GM18870 (cell line): ENCODE measurements at regions not wholly inside any gene's neighbourhood (a gene's known extent, or its start where the extent isn't known, plus 50 kb on each side); places are given as distances from the start of the nearest gene placed in this dataset.

Source experiments
- ATAC-seq: cut with Tn5 transposase; IDR thresholded peaks from one replicate; pipeline ENCODE4 v1.9.1; 2021; ENCODE audit warnings: moderate library complexity; ENCODE audit not compliant: unreplicated experiment

DNA sequence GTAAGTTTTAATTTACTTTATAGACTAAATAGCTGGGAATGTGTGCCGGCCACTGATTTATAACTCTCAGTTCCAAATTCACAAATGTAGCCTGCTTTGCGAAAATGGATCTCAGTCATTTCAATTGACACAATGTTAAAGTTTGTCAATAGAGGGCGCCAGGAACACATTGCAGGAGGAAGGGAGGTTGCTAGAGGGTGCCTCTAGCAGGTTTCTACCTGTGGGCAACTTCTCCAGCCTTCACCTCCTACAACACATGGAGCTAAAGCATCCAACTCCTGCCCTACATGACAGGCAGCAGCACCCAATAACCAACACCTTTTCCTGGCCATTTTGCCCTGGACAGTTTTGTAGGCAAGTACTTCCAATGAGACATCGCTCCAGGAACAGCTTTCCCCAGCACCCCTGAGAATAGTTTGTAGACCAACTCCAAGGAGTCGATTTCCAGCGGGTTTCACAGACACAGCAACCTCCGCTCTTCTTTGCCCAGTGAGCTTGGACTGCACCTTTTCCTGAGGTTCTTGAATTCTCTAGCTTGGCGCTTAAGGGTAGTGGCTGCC, 784.8 kb upstream of the CDH2 start:
- no peak for ATAC-seq

DNA sequence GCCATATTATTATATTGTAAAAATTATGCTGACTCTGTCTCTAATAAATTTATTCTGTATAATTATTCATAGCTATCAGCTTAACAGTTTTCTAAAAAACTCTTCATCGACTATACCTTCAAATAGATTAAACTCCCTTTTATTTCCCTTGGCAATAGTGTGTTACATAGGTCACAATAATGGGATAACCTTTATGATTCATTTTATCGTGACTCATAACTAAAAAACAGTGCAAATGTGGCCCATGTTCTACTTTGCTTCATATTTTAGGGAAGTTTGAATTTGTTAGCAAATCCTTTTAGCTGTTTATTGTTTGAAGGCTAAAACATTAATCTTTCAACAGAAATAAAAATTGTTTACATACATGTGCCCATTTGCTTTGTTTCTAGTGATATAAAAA, 783.2 kb upstream of the CDH2 start:
- no peak for ATAC-seq

DNA sequence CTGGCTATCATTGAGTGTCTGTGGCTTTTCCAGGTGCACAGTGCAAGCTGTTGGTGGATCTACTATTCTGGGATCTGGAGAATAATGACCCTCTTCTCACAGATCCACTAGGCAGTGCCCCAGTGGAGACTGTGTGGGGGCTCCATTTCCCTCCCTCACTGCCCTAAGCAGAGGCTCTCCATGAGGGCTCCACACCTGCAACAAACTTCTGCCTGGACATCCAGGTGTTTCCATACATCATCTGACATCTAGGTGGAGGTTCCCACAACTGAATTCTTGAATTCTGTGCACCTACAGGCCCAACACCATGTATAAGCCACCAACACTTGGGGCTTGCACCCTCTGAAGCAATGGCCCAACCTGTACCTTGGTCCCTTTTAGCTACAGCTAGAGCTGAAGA, 775.4 kb upstream of the CDH2 start:
- ATAC-seq, result no peak

DNA sequence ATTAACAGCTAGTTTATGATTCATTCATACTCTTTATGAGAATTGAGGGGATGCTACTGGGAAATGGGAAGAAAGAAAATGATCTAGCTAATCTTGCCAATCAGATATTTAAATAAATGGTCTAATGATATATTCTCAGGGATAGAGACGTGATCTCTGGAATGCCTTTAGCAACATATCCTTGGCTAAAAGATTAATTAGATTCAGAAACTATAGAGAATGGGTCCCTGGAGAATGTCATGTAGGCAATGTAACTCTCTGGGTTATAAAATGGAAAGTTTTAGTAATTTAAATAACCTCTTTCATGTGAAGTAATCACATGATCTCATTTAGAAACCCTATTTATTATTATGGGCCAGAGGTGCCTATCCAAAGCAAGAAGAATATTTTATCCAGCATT, 771.0 kb upstream of the CDH2 start:
- no peak for ATAC-seq

DNA sequence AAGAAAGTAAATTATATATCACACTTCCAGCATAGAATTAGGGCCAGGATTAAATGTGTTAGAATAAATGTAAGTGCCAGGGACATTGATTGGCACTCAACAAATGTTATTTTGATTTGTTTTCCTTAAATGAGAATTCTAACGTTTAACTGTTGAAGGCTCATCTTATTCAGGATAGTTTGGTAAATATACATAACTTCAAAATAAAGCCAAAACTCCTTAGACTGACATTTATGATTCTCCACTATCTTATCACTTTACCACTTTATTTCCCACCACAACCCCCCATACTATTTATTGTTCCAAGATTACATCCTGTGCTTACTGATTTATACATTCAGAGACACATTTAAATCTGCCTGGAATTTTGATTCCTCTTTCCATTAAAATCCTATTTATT, 769.5 kb upstream of the CDH2 start:
- ATAC-seq, result no peak

DNA sequence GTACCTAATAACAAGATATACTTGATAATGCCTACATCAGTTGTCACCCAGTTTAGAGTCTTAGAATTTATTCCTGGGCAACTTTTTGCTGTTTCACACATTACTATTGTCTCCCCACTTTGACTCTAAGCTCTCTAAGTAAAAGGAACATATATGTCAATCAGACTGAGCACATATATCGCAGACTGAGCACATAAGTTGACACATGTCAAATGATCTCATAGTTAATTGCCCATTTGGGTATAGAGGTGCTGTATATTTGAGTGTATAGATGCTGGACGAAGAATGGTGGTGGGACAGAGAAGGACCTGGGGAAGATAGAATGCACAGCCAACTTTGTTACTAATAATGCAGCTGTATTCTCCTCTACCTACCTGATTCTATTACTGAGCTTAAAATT, 746.0 kb upstream of the CDH2 start:
- no peak for ATAC-seq

DNA sequence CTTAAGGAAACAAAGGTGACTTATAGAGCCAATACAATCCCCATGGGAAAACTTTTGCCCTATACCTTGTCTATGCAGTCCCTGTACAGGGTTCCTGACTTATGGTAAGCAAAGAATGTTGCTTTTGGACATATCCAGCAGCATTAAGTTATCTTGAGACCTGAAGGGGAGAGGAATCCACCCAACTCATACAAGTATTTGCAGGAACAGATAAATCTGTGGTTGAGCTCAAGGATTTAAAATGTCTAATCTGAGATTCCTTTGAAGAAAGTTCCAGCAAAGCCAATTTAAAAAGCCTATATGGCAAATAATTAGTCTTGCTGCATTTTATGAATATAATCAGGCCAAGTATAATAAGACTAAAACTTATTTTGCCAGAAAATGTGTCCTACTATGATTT, 739.5 kb upstream of the CDH2 start:
- no peak for ATAC-seq

DNA sequence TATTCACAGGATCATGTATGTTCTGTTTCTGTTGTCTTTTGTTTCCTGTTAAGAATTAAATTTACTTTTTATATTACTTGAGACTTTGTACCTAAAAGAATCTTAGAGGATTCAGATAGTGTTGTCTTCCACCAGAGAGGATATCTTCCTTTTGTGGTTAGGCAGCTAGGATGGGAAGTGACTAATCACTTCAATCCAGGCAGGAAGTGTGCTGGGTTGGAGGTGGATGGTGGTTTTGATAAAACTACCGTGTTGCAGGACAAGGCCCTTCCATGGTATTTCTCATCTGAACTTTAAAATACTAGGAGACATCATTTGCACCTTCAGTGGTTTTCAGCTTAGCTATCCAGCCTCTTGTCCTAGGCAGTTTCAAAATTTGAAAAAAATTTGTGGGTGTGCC, 728.6 kb upstream of the CDH2 start:
- no peak for ATAC-seq

DNA sequence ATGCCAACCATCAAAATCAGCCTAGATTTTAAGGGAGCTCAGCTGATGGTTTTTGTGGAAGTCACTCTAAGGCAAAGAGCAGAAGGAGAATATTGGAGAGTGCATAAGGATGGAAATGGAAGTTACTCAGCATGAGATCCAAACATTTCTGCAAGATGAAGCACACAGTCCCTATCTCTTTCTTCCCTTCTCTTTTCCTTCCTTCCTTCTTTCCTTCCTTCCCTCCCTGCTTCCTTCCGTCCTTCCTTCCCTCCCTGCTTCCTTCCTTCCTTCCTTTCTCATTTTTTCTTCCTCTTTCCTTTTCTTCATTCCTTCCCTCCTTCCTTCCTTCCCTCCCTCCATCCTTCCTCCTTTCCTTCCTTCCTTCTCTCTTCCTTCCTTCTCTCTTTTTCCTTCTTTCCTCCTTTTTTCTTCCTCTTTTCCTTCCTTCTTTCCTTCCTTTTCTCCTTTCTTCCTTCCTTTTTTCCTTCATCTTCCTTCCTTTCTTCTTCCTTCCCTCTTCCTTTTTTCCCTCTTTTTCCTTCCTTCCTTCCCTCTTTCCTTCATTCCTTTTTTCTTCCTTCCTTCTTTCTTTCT, 727.9 kb upstream of the CDH2 start:
- no peak for ATAC-seq

DNA sequence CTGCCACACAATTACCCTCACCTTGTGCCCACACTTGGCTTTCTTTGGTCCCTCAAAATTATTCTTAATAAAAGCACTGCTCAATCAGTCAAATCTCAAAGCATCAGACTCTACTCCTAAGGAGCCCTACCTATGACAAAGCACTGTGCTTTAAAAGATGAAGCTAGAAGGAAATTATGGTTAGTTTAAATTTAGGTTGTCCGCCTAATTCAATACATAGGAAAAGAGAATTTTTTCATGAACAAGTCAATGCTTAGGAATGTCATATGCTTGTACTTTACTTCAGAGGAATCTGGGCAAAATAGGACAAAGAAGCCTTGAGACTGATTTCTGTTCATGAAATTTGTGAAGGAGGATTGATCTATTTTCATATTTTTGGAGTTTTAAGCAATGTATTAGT, 726.4 kb upstream of the CDH2 start:
- ATAC-seq, result no peak

DNA sequence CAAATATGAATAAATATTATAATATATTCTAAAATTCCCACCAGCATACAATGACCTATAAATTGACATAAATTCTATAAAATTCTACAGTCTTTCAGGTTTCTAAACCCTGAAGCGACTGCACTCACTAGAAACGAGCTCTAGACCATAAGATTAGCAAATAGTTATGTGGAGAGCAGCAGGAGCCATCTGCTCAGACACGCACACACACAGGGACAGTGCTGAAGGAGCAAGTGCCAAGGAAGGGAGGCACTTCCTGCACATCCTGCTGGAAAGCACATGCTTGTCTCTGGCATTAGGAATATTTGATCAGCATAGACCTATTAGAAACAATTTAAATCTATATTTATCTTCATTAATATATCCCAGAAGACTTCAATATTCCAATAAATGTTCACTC, 713.9 kb upstream of the CDH2 start:
- ATAC-seq, result no peak

DNA sequence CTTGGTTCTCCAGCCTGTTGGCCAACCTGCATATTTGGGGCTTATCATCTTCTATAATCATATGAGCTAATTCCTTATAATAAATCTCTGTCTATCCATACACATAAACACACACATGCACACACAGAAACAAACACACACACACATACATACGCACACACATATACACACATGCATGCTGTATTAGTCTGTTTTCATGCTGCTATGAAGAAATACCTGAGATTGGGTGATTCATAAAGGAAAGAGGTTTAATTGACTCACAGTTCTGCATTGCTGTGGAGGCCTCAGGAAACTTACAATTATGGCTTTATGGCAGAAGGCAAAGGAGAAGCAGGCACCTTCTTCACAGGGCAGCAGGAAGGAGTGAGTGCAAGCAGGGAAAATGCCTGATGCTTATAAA, 707.4 kb upstream of the CDH2 start:
- ATAC-seq, result no peak

DNA sequence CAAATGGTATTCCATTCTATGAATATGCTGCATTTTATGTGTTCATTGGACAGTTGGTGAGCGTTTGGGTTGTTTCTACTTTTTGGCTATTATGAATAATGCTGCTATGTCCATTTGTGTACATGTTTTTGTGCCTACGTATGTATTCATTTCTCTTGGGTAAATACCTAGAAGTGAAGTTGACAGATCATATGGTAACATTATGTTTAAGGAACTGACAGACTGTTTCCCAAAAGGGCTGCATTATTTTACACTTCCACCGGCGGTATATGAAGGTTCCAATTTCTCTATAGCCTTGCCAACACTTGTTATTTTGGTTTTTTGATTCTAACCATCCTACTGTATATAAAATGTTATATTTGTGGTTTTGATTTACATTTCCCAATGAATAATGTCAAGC, 703.9 kb upstream of the CDH2 start:
- no peak for ATAC-seq

DNA sequence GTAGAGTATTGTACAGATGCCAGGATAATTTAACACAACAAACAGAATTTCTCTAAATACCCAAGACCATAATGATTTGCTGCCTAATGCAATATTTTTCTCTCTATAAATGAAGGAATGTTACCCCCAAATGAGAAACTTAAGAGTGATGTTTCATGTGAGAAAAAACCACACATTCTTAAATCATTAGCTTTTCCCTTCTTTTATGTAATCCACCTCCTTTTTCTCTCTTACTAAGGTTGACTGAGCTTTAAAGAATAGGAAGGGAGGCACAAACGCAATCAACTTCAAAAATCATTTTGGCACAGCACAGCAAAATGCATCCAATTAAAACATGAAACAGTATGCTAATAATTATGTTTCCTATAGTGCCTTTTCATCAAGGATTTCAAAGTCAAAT, 698.1 kb upstream of the CDH2 start:
- no peak for ATAC-seq

DNA sequence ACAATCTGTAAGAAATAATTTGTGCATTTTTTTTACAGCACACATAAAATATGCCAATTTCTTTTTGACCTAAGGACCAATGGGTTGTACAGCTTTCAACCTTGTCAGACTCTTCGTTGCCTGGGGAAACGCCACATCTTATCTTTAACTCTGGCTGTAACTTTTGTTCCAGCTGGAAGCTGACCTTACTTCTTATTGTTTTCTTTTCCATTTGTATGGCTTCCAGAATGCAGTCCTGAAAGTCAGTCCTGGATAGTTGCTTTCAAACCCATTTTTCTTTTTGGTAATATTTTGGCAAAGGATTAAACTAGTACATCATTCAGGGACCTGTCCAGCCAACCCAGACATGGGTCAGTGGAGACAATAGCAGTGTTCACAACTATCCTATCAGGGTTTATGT, 686.5 kb upstream of the CDH2 start:
- no peak for ATAC-seq

DNA sequence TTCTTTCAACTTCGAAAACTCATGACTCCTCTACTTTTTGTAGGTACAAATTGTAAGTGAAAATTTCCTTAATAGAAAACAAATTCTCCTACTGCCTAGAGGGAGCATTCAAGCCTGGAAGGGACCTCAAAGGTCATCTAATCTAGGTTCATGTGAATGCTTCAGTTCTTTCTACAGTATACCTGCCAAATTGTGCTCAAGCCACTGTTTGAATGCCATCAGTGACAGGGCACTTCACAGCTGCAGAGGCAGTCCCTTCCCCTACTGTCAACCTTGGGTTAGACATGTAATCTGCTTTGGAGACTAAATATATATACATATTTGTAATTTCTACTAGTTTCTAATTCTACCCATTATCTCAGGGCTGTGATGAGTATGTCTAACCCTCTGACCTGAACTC, 681.3 kb upstream of the CDH2 start:
- ATAC-seq, result no peak

DNA sequence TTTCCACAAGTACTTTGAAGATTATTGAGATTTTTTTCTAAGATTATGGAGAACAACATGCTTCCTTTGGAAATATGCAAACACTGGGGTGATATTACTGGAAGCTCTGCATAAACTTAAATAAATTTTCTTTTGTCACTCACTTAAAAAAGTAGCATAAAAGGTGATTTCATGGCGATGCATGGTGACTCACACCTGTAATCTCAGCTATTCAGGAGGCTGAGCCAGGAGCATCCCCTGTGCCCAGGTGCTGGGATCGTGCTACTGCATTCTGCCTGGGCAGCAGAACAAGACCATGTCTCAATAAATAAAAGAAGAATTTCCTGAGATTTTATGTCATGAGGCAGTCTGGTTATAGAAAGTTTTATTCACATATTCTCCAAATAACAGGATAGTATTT, 679.1 kb upstream of the CDH2 start:
- no peak for ATAC-seq

DNA sequence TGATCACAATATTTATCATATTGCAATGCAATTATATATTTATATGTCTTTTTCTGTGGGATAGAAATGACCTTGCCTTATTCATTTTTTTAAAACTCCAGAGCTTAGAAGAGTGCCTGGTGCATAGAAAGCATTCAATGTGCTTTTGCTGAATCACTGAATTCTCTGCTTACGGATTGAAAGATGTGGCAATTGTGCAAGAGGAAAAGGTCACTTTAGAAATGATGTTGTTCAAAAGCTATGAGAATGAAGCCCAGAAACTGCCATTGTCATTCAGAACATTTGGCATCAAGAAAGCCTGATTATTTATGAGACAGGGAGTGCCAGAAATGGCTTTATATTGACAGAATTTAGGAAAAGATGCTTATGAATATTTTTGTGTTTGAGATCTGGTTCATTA, 678.6 kb upstream of the CDH2 start:
- no peak for ATAC-seq

DNA sequence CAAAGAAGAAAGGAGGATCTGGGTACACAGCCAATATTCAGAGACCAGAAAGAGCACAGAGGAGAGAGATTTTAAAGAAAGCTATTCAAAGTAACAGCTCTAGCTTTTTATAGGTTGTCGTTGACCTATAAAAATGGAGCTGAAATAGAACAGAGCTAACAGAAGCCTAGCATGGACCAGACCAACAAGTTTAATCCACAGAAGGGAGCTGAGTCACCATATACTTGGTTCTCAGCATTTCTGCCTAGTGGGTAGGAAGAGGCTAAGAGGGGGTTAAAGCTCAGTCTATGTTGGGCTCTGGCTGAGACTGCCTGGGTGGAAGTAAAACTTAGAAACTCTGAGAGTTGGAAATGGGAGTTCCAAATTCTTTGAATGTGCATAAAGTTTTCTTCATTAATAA, 678.0 kb upstream of the CDH2 start:
- ATAC-seq, result no peak

DNA sequence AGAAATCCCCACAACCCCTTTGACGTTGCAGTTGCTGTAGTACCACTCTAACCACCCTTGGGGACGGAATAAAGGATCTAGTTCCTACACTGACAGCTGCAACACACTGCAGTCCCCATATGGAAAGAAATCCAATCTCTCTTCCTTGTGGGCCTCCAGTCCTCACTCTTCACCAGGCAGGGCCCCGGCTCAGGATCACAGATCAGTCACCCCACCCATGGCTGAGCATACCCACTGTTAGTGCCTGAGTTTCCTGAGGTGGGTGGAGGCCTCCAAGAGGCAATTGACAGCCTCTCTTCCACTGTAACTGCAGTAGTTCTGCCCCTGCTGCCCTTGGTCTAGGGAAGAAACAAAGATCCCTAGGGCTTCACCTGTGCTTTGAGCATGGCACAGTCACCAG, 670.0 kb upstream of the CDH2 start:
- ATAC-seq, result no peak

DNA sequence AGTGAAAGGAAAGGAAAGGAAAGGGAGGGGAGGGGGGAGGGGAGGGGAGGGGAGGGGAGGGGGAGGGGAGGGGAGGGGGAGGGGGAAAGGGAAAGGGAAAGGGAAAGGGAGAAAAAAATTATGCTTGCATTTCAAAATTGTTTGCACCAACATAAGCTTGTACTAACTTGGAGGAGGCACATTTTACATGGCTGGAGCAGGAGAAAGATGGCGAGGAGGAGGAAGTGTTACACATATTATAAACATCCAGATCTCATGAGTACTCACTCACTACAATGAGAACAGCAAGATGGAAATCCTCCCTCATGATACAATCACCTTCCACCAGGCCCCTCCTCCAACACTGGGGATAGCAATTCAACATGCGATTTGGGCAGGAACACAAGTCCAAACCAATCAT, 660.2 kb upstream of the CDH2 start:
- ATAC-seq, result no peak

DNA sequence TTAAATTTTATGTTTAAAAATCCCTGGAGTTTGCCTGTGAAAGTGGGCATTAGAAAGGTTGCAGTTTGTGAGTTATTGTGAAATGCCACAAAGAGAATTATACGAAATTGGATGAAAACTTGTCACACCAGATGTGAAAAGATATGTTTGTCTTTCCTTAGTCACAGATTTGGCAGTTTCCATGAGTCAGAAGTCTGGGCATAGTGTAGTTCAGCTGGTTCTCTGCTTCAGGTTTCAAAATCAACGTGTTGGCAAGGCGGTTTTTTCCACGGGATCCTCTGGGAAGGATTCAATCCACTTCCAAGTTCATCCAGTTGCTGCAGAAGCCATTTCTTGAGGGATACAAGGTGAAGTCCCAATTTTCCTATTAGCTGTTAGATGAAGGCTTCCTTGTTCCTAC, 658.0 kb upstream of the CDH2 start:
- no peak for ATAC-seq

DNA sequence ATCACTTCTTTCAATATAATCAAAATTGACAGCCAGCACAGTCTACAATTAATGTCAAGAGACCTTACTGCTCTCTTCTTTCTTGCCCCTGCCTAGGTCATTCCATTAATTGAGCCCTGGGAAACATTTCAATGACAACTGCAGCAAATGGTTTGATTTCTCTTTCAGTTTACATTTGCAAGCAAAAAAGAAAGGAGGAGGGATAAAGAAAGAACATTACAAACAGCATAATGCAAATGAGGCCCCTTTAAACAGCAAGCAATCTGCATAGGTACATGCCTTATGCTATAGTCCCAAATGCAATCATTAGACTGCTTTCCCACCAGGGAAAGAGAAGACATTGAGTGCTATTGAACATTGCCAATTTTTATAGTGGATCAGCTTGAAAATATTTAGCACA, 655.0 kb upstream of the CDH2 start:
- no peak for ATAC-seq

DNA sequence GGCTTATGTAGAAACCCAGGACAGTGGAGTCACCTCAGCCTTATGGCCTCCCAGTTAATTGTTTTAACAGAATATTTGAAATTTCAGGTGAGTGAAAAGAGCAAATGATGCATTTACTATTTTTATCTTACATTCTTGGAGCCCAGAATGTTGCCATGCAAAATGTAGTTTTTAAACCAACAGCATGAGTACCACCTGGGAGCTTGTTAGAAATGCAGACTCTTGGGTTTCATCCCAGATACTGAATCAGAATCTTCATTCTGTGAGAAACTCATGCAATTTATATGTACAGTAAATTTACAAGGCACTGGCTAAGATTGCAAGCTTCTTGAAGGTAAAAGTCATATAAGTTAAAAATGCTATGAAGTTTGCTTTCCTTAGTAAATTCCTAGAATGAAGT, 654.5 kb upstream of the CDH2 start:
- ATAC-seq, result no peak
